ENCODE measurements at regions not wholly inside any gene's neighbourhood (a gene's known extent, or its start where the extent isn't known, plus 50 kb on each side); places are given as distances from the start of the nearest gene placed in this dataset.

GRCh38 chr15:93420477-93420876 lies 331.5 kb upstream of the RGMA start:
- no peak for DNase-seq (ENCODE audit: low read depth)

GRCh38 chr15:93420050-93420452 lies 331.0 kb upstream of the RGMA start:
- no peak for DNase-seq (ENCODE audit: low read depth)

GRCh38 chr15:93418566-93418965 lies 329.6 kb upstream of the RGMA start:
- DNase-seq (ENCODE audit: low read depth), result no peak

- DNase-seq (ENCODE audit: low read depth), result no peak
Measured at GRCh38 chr15:93417631-93418030, 328.6 kb upstream of the RGMA start.

- no peak for DNase-seq (ENCODE audit: low read depth)
Measured at GRCh38 chr15:93417156-93417555, 328.1 kb upstream of the RGMA start.

GRCh38 chr15:93415576-93415975 lies 326.6 kb upstream of the RGMA start:
- DNase-seq (ENCODE audit: low read depth), result no peak

GRCh38 chr15:93414576-93415231 lies 325.7 kb upstream of the RGMA start:
- DNase-seq (ENCODE audit: low read depth), result no peak

- no peak for DNase-seq (ENCODE audit: low read depth)
Measured at GRCh38 chr15:93413745-93414144, 324.7 kb upstream of the RGMA start.

GRCh38 chr15:93399121-93399520 lies 310.1 kb upstream of the RGMA start:
- DNase-seq (ENCODE audit: low read depth), result no peak

GRCh38 chr15:93389211-93389610 lies 300.2 kb upstream of the RGMA start:
- DNase-seq (ENCODE audit: low read depth), result no peak

- DNase-seq (ENCODE audit: low read depth), result no peak
Measured at GRCh38 chr15:93384886-93385285, 295.9 kb upstream of the RGMA start.

- DNase-seq (ENCODE audit: low read depth), result no peak
Measured at GRCh38 chr15:93382200-93382820, 293.3 kb upstream of the RGMA start.

GRCh38 chr15:93378558-93378957 lies 289.5 kb upstream of the RGMA start:
- DNase-seq (ENCODE audit: low read depth), result no peak

- no peak for DNase-seq (ENCODE audit: low read depth)
Measured at GRCh38 chr15:93372865-93373223, 283.8 kb upstream of the RGMA start.

- no peak for DNase-seq (ENCODE audit: low read depth)
Measured at GRCh38 chr15:93372208-93372864, 283.3 kb upstream of the RGMA start.

- DNase-seq (ENCODE audit: low read depth), result no peak
Measured at GRCh38 chr15:93366387-93367100, 277.5 kb upstream of the RGMA start.

- DNase-seq (ENCODE audit: low read depth), result no peak
Measured at GRCh38 chr15:93362821-93363220, 273.8 kb upstream of the RGMA start.

- DNase-seq (ENCODE audit: low read depth), result no peak
Measured at GRCh38 chr15:93362203-93362602, 273.2 kb upstream of the RGMA start.

GRCh38 chr15:93361703-93362102 lies 272.7 kb upstream of the RGMA start:
- no peak for DNase-seq (ENCODE audit: low read depth)

- no peak for DNase-seq (ENCODE audit: low read depth)
Measured at GRCh38 chr15:93360976-93361375, 272.0 kb upstream of the RGMA start.

- no peak for DNase-seq (ENCODE audit: low read depth)
Measured at GRCh38 chr15:93360318-93360717, 271.3 kb upstream of the RGMA start.

GRCh38 chr15:93359425-93360131 lies 270.6 kb upstream of the RGMA start:
- no peak for DNase-seq (ENCODE audit: low read depth)
